Activated T-cell treated with anti-CD3 and anti-CD28 coated beads, Interleukin-2, amount 50 U/mL, for 24 hours (primary cell): ENCODE measurements at regions not wholly inside any gene's neighbourhood (a gene's known extent, or its start where the extent isn't known, plus 50 kb on each side); places are given as distances from the start of the nearest gene placed in this dataset.

Experiments
- DNase-seq: peaks from one replicate; pipeline ENCODE4 v3.0.0-alpha.2; 2020
- H3K27ac Mint-ChIP-seq: 2 replicates; pipeline ENCODE4 v1.8.0; 2020; ENCODE audit warnings: mild to moderate bottlenecking, mixed read lengths
- H3K27me3 Mint-ChIP-seq: 2 replicates; pipeline ENCODE4 v1.8.0; 2020; ENCODE audit warnings: mixed read lengths
- H3K36me3 Mint-ChIP-seq: 2 replicates; pipeline ENCODE4 v1.8.0; 2020; ENCODE audit warnings: low read depth, mixed read lengths
- H3K4me1 Mint-ChIP-seq: 2 replicates; pipeline ENCODE4 v1.8.0; 2020; ENCODE audit warnings: low read depth, mixed read lengths
- H3K4me3 Mint-ChIP-seq: 2 replicates; pipeline ENCODE4 v1.8.0; 2020; ENCODE audit warnings: mild to moderate bottlenecking, moderate library complexity, mixed read lengths
- H3K9me3 Mint-ChIP-seq: 2 replicates; pipeline ENCODE4 v1.8.0; 2020; ENCODE audit warnings: mixed read lengths

GRCh38 chr2:13103151-13103550 is 386.4 kb downstream of the TRIB2 start:
- Mint-ChIP-seq H3K36me3 (no peaks in the 10 kb centered on the region), H3K27me3 (peaks cover 25% of the 10 kb centered on the region), H3K27ac (no peak overlapping the region), H3K4me3 (no peak overlapping the region), H3K9me3 (peaks cover 10% of the 10 kb centered on the region), H3K4me1 (no peaks in the 10 kb centered on the region)
- DNase-seq = no peak

GRCh38 chr2:13103778-13104493 is 387.2 kb downstream of the TRIB2 start:
- H3K9me3 Mint-ChIP-seq = peaks cover 10% of the 10 kb centered on the region
- H3K4me3 Mint-ChIP-seq = no peak overlapping the region
- no peaks in the 10 kb centered on the region for H3K4me1 Mint-ChIP-seq
- peaks cover 21% of the 10 kb centered on the region for H3K27me3 Mint-ChIP-seq
- H3K36me3 Mint-ChIP-seq = no peaks in the 10 kb centered on the region
- H3K27ac Mint-ChIP-seq = no peak overlapping the region
- DNase-seq = no peak

GRCh38 chr2:13104723-13105122 is 388.0 kb downstream of the TRIB2 start:
- no peak overlapping the region for H3K27ac Mint-ChIP-seq
- no peak overlapping the region for H3K4me3 Mint-ChIP-seq
- peaks cover 19% of the 10 kb centered on the region for H3K27me3 Mint-ChIP-seq
- no peaks in the 10 kb centered on the region for H3K36me3 Mint-ChIP-seq
- no peaks in the 10 kb centered on the region for H3K4me1 Mint-ChIP-seq
- no peak for DNase-seq
- peaks cover 6% of the 10 kb centered on the region for H3K9me3 Mint-ChIP-seq

GRCh38 chr2:13106302-13106701 is 389.6 kb downstream of the TRIB2 start:
- Mint-ChIP-seq H3K27ac (no peak overlapping the region), H3K27me3 (peaks cover 23% of the 10 kb centered on the region), H3K9me3 (no peaks in the 10 kb centered on the region), H3K4me1 (no peaks in the 10 kb centered on the region), H3K4me3 (no peak overlapping the region), H3K36me3 (no peaks in the 10 kb centered on the region)
- no peak for DNase-seq

GRCh38 chr2:13109516-13109915 is 392.8 kb downstream of the TRIB2 start:
- H3K27me3 Mint-ChIP-seq = peaks cover 27% of the 10 kb centered on the region
- no peak for DNase-seq
- no peaks in the 10 kb centered on the region for H3K36me3 Mint-ChIP-seq
- H3K4me3 Mint-ChIP-seq = no peak overlapping the region
- H3K4me1 Mint-ChIP-seq = no peaks in the 10 kb centered on the region
- no peak overlapping the region for H3K27ac Mint-ChIP-seq
- H3K9me3 Mint-ChIP-seq = no peaks in the 10 kb centered on the region

GRCh38 chr2:13110825-13111224 is 394.1 kb downstream of the TRIB2 start:
- H3K4me3 Mint-ChIP-seq = no peak overlapping the region
- H3K36me3 Mint-ChIP-seq = no peaks in the 10 kb centered on the region
- no peak for DNase-seq
- H3K27me3 Mint-ChIP-seq = peaks cover 27% of the 10 kb centered on the region
- H3K4me1 Mint-ChIP-seq = no peaks in the 10 kb centered on the region
- H3K9me3 Mint-ChIP-seq = no peaks in the 10 kb centered on the region
- no peak overlapping the region for H3K27ac Mint-ChIP-seq

GRCh38 chr2:13113002-13113401 is 396.3 kb downstream of the TRIB2 start:
- H3K27me3 Mint-ChIP-seq = peaks cover 24% of the 10 kb centered on the region
- no peak for DNase-seq
- H3K36me3 Mint-ChIP-seq = no peaks in the 10 kb centered on the region
- no peak overlapping the region for H3K27ac Mint-ChIP-seq
- no peaks in the 10 kb centered on the region for H3K4me1 Mint-ChIP-seq
- H3K4me3 Mint-ChIP-seq = no peak overlapping the region
- no peaks in the 10 kb centered on the region for H3K9me3 Mint-ChIP-seq

GRCh38 chr2:13114391-13114790 is 397.7 kb downstream of the TRIB2 start:
- DNase-seq = no peak
- Mint-ChIP-seq H3K36me3 (no peaks in the 10 kb centered on the region), H3K4me3 (no peak overlapping the region), H3K4me1 (no peaks in the 10 kb centered on the region), H3K27me3 (peaks cover 18% of the 10 kb centered on the region), H3K9me3 (no peaks in the 10 kb centered on the region), H3K27ac (no peak overlapping the region)

- H3K4me3 Mint-ChIP-seq = no peak overlapping the region
- H3K27me3 Mint-ChIP-seq = peaks cover 9% of the 10 kb centered on the region
- H3K27ac Mint-ChIP-seq = no peak overlapping the region
- H3K36me3 Mint-ChIP-seq = no peaks in the 10 kb centered on the region
- H3K9me3 Mint-ChIP-seq = no peaks in the 10 kb centered on the region
- DNase-seq = no peak
- H3K4me1 Mint-ChIP-seq = no peaks in the 10 kb centered on the region
Measured at GRCh38 chr2:13115643-13116042, 398.9 kb downstream of the TRIB2 start.

- no peak overlapping the region for H3K27ac Mint-ChIP-seq
- no peak for DNase-seq
Measured at GRCh38 chr2:13121096-13121495, 404.4 kb downstream of the TRIB2 start.

GRCh38 chr2:13128139-13128538 is 411.4 kb downstream of the TRIB2 start:
- H3K4me3 Mint-ChIP-seq = no peak overlapping the region
- no peak overlapping the region for H3K27ac Mint-ChIP-seq
- no peak for DNase-seq
- H3K27me3 Mint-ChIP-seq = peaks cover 20% of the 10 kb centered on the region
- H3K4me1 Mint-ChIP-seq = no peaks in the 10 kb centered on the region
- no peaks in the 10 kb centered on the region for H3K9me3 Mint-ChIP-seq
- no peaks in the 10 kb centered on the region for H3K36me3 Mint-ChIP-seq

More at GRCh38 chr2:13121096-13121495, 404.4 kb downstream of the TRIB2 start:
- Mint-ChIP-seq H3K4me1 (no peaks in the 10 kb centered on the region), H3K36me3 (no peaks in the 10 kb centered on the region), H3K9me3 (no peaks in the 10 kb centered on the region), H3K27me3 (peaks cover 8% of the 10 kb centered on the region), H3K4me3 (no peak overlapping the region)

GRCh38 chr2:13135369-13135768 is 418.6 kb downstream of the TRIB2 start:
- Mint-ChIP-seq H3K27me3 (peaks cover 11% of the 10 kb centered on the region), H3K4me1 (no peaks in the 10 kb centered on the region), H3K4me3 (no peak overlapping the region), H3K27ac (no peak overlapping the region), H3K9me3 (no peaks in the 10 kb centered on the region), H3K36me3 (no peaks in the 10 kb centered on the region)
- DNase-seq = no peak

- no peaks in the 10 kb centered on the region for H3K9me3 Mint-ChIP-seq
- no peaks in the 10 kb centered on the region for H3K36me3 Mint-ChIP-seq
- H3K27me3 Mint-ChIP-seq = peaks cover 11% of the 10 kb centered on the region
- H3K4me1 Mint-ChIP-seq = no peaks in the 10 kb centered on the region
- no peak for DNase-seq
- no peak overlapping the region for H3K4me3 Mint-ChIP-seq
- H3K27ac Mint-ChIP-seq = no peak overlapping the region
Measured at GRCh38 chr2:13135856-13136255, 419.1 kb downstream of the TRIB2 start.

GRCh38 chr2:13137679-13138078 is 420.9 kb downstream of the TRIB2 start:
- no peak for DNase-seq
- H3K27me3 Mint-ChIP-seq = peaks cover 14% of the 10 kb centered on the region
- H3K36me3 Mint-ChIP-seq = no peaks in the 10 kb centered on the region
- no peaks in the 10 kb centered on the region for H3K4me1 Mint-ChIP-seq
- H3K4me3 Mint-ChIP-seq = no peak overlapping the region
- no peak overlapping the region for H3K27ac Mint-ChIP-seq
- peaks cover 2% of the 10 kb centered on the region for H3K9me3 Mint-ChIP-seq

- no peaks in the 10 kb centered on the region for H3K4me1 Mint-ChIP-seq
Measured at GRCh38 chr2:13141315-13141714, 424.6 kb downstream of the TRIB2 start.

GRCh38 chr2:13143451-13143850 is 426.7 kb downstream of the TRIB2 start:
- Mint-ChIP-seq H3K4me3 (no peak overlapping the region), H3K27ac (no peak overlapping the region), H3K4me1 (no peaks in the 10 kb centered on the region), H3K9me3 (peaks cover 2% of the 10 kb centered on the region), H3K36me3 (no peaks in the 10 kb centered on the region), H3K27me3 (peaks cover 14% of the 10 kb centered on the region)
- DNase-seq = no peak

More at GRCh38 chr2:13141315-13141714, 424.6 kb downstream of the TRIB2 start:
- DNase-seq = no peak
- peaks cover 14% of the 10 kb centered on the region for H3K27me3 Mint-ChIP-seq
- H3K27ac Mint-ChIP-seq = no peak overlapping the region
- no peak overlapping the region for H3K4me3 Mint-ChIP-seq
- H3K36me3 Mint-ChIP-seq = no peaks in the 10 kb centered on the region
- peaks cover 2% of the 10 kb centered on the region for H3K9me3 Mint-ChIP-seq
